Kidney epithelial cell (primary cell): ENCODE measurements at regions not wholly inside any gene's neighbourhood (a gene's known extent, or its start where the extent isn't known, plus 50 kb on each side); places are given as distances from the start of the nearest gene placed in this dataset.

ENCODE experiments used
- DNase-seq: peaks from one replicate; pipeline ENCODE4 v3.0.0-alpha.2; 2010; ENCODE audit warnings: low read depth
- H3K27me3 ChIP-seq: 2 replicates; pipeline ENCODE4 v1.6.0; 2011; ENCODE audit warnings: low read length; ENCODE audit not compliant: control insufficient read depth, insufficient read depth
- H3K36me3 ChIP-seq: 2 replicates; pipeline ENCODE4 v1.5.1; 2011; ENCODE audit warnings: low read length; ENCODE audit not compliant: control insufficient read depth, insufficient read depth
- H3K4me3 ChIP-seq: 2 replicates; pipeline ENCODE4 v1.5.1; 2011; ENCODE audit warnings: low read depth, mild to moderate bottlenecking, control low read depth, low read length
- CTCF ChIP-seq: IDR thresholded peaks from 2 replicates; pipeline ENCODE4 v1.5.1; 2011; ENCODE audit warnings: mild to moderate bottlenecking, moderate library complexity, low read length, control low read depth, inconsistent platforms; ENCODE audit not compliant: insufficient read depth, poor library complexity, severe bottlenecking

GRCh38 chr13:107882708-107883560 is 332.4 kb downstream of the LIG4 start:
- H3K27me3 ChIP-seq, result no peaks in the 10 kb centered on the region
- no peaks in the 10 kb centered on the region for H3K36me3 ChIP-seq
- H3K4me3 ChIP-seq, result no peak overlapping the region
- TF ChIP-seq CTCF, result no peak
- no peak for DNase-seq

- no peak for DNase-seq
- TF ChIP-seq CTCF, result no peak
- H3K4me3 ChIP-seq, result no peak overlapping the region
- H3K27me3 ChIP-seq, result no peaks in the 10 kb centered on the region
- H3K36me3 ChIP-seq, result no peaks in the 10 kb centered on the region
Measured at GRCh38 chr13:107881362-107881761, 334.0 kb downstream of the LIG4 start.

GRCh38 chr13:107874456-107874855 is 340.9 kb downstream of the LIG4 start:
- TF ChIP-seq CTCF, result no peak
- Histone ChIP-seq H3K36me3 (no peaks in the 10 kb centered on the region), H3K27me3 (no peaks in the 10 kb centered on the region), H3K4me3 (no peak overlapping the region)
- no peak for DNase-seq

- H3K27me3 ChIP-seq, result no peaks in the 10 kb centered on the region
- no peaks in the 10 kb centered on the region for H3K36me3 ChIP-seq
- TF ChIP-seq CTCF, result no peak
- no peak overlapping the region for H3K4me3 ChIP-seq
- no peak for DNase-seq
Measured at GRCh38 chr13:107873926-107874325, 341.4 kb downstream of the LIG4 start.

- H3K36me3 ChIP-seq, result no peaks in the 10 kb centered on the region
- TF ChIP-seq CTCF, result no peak
- H3K27me3 ChIP-seq, result no peaks in the 10 kb centered on the region
- DNase-seq, result no peak
- no peak overlapping the region for H3K4me3 ChIP-seq
Measured at GRCh38 chr13:107870400-107870799, 344.9 kb downstream of the LIG4 start.
